Psoas muscle (tissue), 7 donors: ENCODE measurements at regions not wholly inside any gene's neighbourhood (a gene's known extent, or its start where the extent isn't known, plus 50 kb on each side); places are given as distances from the start of the nearest gene placed in this dataset.

Experiments used
- ATAC-seq, 4 donors: fragments of 200-7000 bp; cut with Tn5 transposase; one replicate each; pipeline ENCODE4 v1.9.1; 2020; ENCODE audit warnings: moderate library complexity in 3 of 4, mild to moderate bottlenecking in 2 of 4
- DNase-seq, 2 donors: peaks; one replicate each; pipeline ENCODE4 v3.0.0-alpha.2; 2020
- H3K27ac ChIP-seq: fragments of 200-600 bp; one replicate; pipeline ENCODE4 v1.8.0; 2022
- H3K27me3 ChIP-seq, 3 donors: fragments of 200-600 bp in 1 of 3; one replicate each; pipeline versions ENCODE4 v1.6.1 to v1.8.0; 2013 to 2022; ENCODE audit warnings: low read length in 2 of 3, mild to moderate bottlenecking in 2 of 3, moderate library complexity in 1 of 3; ENCODE audit not compliant: insufficient read depth in 3 of 3
- H3K36me3 ChIP-seq, 2 donors: fragments of 200-600 bp in 1 of 2; one replicate each; pipeline versions ENCODE4 v1.6.1 to v1.8.0; 2013 to 2022; ENCODE audit warnings: low read depth in 1 of 2, mild to moderate bottlenecking in 1 of 2, moderate library complexity in 1 of 2; ENCODE audit not compliant: insufficient read depth in 1 of 2
- H3K4me1 ChIP-seq: fragments of 200-600 bp; one replicate; pipeline ENCODE4 v1.8.0; 2022
- H3K4me3 ChIP-seq: fragments of 200-600 bp; one replicate; pipeline ENCODE4 v1.8.0; 2022; ENCODE audit warnings: mild to moderate bottlenecking
- H3K9me3 ChIP-seq: fragments of 200-600 bp; one replicate; pipeline ENCODE4 v1.8.0; 2022
- WGBS, 3 donors: extraction: QIAGEN DNeasy Blood & Tissue Kit; methylation state at CpG; one replicate each; pipeline versions ENCODE4 v1.1.6 to v1.1.7; 2013; 5-methylcytosine and 5-hydroxymethylcytosine counted together
- intact Hi-C, 2 donors: fragments of 100-400 bp; cut with DNase I; formaldehyde crosslinking; loops; one replicate each; pipeline versions ENCODE4 v1.11.0 to v1.14.2; 2022
- TF ChIP-seq, protein P1 (sequence below): fragments of 200-600 bp; IDR thresholded peaks from one replicate; pipeline ENCODE4 v1.8.0; 2022; ENCODE audit warnings: antibody characterized with exemption
- donor health status: healthy with polysubstance abuse.
- donor health status: DM: no; HTN: no; CAD: no; lungs with moderate emphysema.
- donor health status: Bipolar disorder and iron deficiency.
- donor health status: healthy.
- donor health status: DM: yes; HTN: yes; CAD: no.
- donor health status: DM: no; HTN: no; CAD: no.
- donor health status: DM: yes; HTN: yes; CAD: no.

DNA sequence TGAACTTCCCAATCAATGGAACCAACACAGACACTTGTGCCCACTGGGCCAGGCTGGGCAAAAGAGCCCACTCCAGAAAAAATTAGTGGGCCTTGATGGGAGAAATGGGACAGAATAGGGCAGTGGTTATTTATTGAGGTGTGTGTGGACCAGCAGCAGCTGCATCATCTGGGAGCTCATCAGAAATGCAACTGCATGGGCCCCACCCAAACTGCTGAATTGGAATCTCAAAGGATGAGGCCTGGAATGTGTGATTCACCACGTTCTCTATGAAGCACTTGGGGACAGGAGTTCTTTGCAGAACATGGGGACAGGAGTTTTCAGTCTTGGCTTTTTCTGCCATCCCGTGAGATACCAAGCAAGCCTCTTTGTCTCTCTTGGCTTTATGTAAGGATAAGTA lies 255.6 kb upstream of the PLET1 start:
- DNase-seq (no peak), ATAC-seq (no peak)
- WGBS, 3 donors: 68 to 87% (median 80%) methylated on average over 2 of the region's 2 CpGs
- H3K27me3 ChIP-seq: no peaks in the 10 kb centered on the region
- no peak overlapping the region for H3K4me3 ChIP-seq
- TF ChIP-seq, protein P1, sequence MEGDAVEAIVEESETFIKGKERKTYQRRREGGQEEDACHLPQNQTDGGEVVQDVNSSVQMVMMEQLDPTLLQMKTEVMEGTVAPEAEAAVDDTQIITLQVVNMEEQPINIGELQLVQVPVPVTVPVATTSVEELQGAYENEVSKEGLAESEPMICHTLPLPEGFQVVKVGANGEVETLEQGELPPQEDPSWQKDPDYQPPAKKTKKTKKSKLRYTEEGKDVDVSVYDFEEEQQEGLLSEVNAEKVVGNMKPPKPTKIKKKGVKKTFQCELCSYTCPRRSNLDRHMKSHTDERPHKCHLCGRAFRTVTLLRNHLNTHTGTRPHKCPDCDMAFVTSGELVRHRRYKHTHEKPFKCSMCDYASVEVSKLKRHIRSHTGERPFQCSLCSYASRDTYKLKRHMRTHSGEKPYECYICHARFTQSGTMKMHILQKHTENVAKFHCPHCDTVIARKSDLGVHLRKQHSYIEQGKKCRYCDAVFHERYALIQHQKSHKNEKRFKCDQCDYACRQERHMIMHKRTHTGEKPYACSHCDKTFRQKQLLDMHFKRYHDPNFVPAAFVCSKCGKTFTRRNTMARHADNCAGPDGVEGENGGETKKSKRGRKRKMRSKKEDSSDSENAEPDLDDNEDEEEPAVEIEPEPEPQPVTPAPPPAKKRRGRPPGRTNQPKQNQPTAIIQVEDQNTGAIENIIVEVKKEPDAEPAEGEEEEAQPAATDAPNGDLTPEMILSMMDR: no peak
- no peaks in the 10 kb centered on the region for H3K9me3 ChIP-seq
- H3K4me1 ChIP-seq: no peaks in the 10 kb centered on the region
- intact Hi-C loops: no loop called here
- no peak overlapping the region for H3K27ac ChIP-seq
- H3K36me3 ChIP-seq: no peaks in the 10 kb centered on the region

DNA sequence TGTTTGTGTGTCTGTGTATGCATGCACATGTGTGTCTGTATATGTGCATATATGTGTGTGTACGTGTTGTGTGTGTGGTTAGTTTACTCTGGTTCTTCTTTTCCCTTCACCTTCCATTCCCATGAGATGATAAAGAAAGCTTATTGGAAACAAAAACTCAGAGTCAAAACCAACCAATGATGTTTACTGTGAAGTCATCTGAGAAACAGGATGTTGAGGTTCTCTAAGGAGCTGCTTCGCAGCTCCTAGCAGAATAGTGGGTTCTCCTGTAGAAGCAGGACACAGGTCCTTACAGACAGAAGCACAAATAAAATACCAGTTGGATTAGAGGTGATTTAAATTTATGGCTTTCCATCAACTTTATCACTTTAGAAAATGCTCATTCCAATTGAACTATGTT lies 256.1 kb upstream of the PLET1 start:
- Histone ChIP-seq H3K4me1 (no peaks in the 10 kb centered on the region), H3K27ac (no peak overlapping the region), H3K9me3 (no peaks in the 10 kb centered on the region), H3K27me3 (no peaks in the 10 kb centered on the region), H3K4me3 (no peak overlapping the region), H3K36me3 (no peaks in the 10 kb centered on the region)
- no peak for DNase-seq
- intact Hi-C loops: no loop called here
- no peak for ATAC-seq
- TF ChIP-seq, protein P1: no peak
- 90 to 92% (median 91%) methylated on average over 2 of the region's 2 CpGs for WGBS, 3 donors

DNA sequence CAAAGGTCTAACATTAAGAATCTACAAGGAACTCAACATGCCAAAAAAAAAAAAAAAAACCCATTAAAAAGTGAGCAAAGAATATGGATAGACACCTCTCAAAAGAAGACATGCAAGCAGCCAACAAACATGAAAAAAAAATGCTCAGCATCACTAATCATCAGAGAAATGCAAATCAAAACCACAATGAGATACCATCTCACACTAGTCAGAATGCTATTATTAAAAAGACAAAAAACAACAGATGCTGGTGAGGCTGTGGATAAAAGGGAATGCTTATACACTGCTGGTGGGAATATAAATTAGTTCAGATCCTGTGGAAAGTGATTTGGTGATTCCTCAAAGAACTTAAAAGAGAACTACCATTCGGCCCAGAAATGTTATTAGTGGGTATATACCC lies 257.7 kb upstream of the PLET1 start:
- H3K9me3 ChIP-seq: no peaks in the 10 kb centered on the region
- no peaks in the 10 kb centered on the region for H3K36me3 ChIP-seq
- intact Hi-C loops: no loop called here
- H3K27me3 ChIP-seq: no peaks in the 10 kb centered on the region
- TF ChIP-seq, protein P1: no peak
- no peak overlapping the region for H3K27ac ChIP-seq
- H3K4me1 ChIP-seq: peaks cover 2% of the 10 kb centered on the region
- DNase-seq: no peak
- 92 to 100% (median 96%) methylated on average over 1 of the region's 1 CpG for WGBS, 3 donors
- ATAC-seq: no peak
- no peak overlapping the region for H3K4me3 ChIP-seq

DNA sequence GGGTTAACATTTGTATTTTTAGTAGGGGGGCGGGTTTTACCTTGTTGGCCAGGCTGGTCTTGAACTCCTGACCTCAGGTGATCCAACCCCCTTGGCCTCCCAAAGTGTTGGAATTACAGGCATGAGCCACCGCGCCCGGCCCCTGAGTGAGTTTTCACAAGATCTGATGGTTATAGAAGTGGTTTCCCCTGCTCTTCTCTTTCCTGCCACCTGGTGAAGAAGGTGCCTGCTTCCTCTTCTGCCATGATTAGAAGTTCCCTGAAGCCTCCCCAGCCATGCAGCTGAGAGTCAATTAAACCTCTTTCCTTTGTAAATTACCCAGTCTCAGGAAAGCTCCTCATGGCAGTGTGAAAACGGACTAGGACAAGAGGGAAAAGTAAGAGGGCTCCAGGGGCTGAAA lies 259.1 kb upstream of the PLET1 start:
- 81 to 91% (median 86%) methylated on average over 5 of the region's 5 CpGs for WGBS, 3 donors
- Histone ChIP-seq H3K27ac (no peak overlapping the region), H3K27me3 (no peaks in the 10 kb centered on the region), H3K36me3 (no peaks in the 10 kb centered on the region), H3K9me3 (no peaks in the 10 kb centered on the region), H3K4me3 (no peak overlapping the region), H3K4me1 (peaks cover 11% of the 10 kb centered on the region)
- TF ChIP-seq, protein P1: no peak
- intact Hi-C loops: no loop called here
- DNase-seq (no peak), ATAC-seq (no peak)

DNA sequence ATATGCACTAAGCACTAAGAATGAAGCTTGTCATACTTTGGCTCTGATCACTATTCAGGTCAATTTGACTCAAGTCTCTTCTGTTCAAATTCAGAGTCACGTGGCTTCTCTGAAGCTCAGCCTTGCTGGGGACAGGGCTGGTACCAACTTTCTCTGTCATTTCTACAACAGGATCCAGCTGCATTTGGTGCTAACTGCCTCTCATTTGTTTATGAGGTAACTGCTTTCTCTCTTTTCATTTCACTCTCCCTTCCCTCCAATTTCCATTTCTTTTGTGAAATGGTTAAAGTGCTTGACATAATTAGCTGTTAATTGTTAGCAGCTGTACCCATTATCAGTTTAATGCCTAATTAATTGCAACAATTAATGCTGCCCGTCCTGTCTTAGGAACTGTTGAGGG lies 259.7 kb upstream of the PLET1 start:
- H3K27ac ChIP-seq: no peak overlapping the region
- DNase-seq: no peak
- H3K4me3 ChIP-seq: no peak overlapping the region
- WGBS, 3 donors: 79 to 80% (median 79%) methylated on average over 2 of the region's 2 CpGs
- TF ChIP-seq, protein P1: no peak
- peaks cover 17% of the 10 kb centered on the region for H3K4me1 ChIP-seq
- ATAC-seq: no peak
- no peaks in the 10 kb centered on the region for H3K27me3 ChIP-seq
- intact Hi-C loops: no loop called here
- no peaks in the 10 kb centered on the region for H3K9me3 ChIP-seq
- no peaks in the 10 kb centered on the region for H3K36me3 ChIP-seq
